ENCODE measurements at regions not wholly inside any gene's neighbourhood (a gene's known extent, or its start where the extent isn't known, plus 50 kb on each side); places are given as distances from the start of the nearest gene placed in this dataset.

DNA sequence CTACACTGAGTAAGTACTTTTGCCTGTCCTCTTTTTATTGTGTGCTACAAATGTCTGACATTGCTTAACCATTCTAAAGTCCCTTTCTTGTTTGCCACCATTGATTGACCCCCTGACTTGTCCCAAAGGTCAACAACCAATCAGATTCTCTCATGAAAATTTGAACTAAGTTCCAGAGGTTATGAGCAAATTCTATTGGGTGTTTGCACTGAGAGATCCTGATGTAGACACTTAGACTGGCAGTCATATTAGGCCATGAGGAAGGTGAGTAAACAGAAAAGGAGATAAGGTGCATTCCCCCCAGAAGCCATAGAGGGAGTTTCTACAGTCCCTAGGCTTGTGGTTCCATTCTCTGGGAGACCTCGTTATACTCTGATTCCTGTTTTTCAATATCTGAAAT is 101.3 kb upstream of the E2F8 start:
- TF ChIP-seq, protein P1, sequence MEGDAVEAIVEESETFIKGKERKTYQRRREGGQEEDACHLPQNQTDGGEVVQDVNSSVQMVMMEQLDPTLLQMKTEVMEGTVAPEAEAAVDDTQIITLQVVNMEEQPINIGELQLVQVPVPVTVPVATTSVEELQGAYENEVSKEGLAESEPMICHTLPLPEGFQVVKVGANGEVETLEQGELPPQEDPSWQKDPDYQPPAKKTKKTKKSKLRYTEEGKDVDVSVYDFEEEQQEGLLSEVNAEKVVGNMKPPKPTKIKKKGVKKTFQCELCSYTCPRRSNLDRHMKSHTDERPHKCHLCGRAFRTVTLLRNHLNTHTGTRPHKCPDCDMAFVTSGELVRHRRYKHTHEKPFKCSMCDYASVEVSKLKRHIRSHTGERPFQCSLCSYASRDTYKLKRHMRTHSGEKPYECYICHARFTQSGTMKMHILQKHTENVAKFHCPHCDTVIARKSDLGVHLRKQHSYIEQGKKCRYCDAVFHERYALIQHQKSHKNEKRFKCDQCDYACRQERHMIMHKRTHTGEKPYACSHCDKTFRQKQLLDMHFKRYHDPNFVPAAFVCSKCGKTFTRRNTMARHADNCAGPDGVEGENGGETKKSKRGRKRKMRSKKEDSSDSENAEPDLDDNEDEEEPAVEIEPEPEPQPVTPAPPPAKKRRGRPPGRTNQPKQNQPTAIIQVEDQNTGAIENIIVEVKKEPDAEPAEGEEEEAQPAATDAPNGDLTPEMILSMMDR (IDR thresholded peaks at IDR 0.05; ENCODE audit: low read depth, low read length): no peak
- TF ChIP-seq EZH2phosphoT487 (IDR thresholded peaks at IDR 0.05; ENCODE audit: low read depth): no peak
- H3K79me2 ChIP-seq (ENCODE audit: low read length): no peaks in the 10 kb centered on the region
- H3K9me3 ChIP-seq (ENCODE audit: insufficient read depth, low read length): no peaks in the 10 kb centered on the region
- no peak overlapping the region for H3K9ac ChIP-seq (ENCODE audit: low read length)
- H3K36me3 ChIP-seq (replicated peaks; ENCODE audit: low read depth, low read length): no peaks in the 10 kb centered on the region
- no peak overlapping the region for H3K27ac ChIP-seq (ENCODE audit: low read length)
- no peak overlapping the region for H3K4me3 ChIP-seq (ENCODE audit: low read length)
- peaks cover 45% of the 10 kb centered on the region for H3K27me3 ChIP-seq (ENCODE audit: low read depth, low read length)
- H3K4me1 ChIP-seq (ENCODE audit: low read length): no peaks in the 10 kb centered on the region
- no peaks in the 10 kb centered on the region for H4K20me1 ChIP-seq (ENCODE audit: insufficient read depth, low read length)
- H3K4me2 ChIP-seq (ENCODE audit: low read length): no peak overlapping the region
- no peak overlapping the region for H2AFZ ChIP-seq (ENCODE audit: low read depth, low read length)

DNA sequence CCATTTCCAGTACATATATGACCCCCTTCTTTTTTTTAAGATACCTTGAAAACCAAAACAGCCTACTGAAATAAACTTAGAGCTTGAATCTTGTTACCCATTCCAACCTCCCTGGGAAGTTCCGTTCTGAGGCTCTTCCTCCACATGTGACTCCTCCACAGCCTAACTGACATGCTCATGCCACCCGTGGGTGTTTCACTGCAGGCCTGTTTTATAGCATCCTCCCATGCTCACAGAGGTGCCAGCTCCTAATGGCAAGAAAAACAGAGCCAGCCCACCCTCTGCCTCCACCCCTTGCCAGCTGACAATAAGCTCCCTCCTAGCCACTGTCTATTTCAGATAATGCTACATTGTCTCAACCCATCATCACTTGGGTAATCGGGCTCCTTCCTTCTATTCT is 97.6 kb upstream of the E2F8 start:
- no peaks in the 10 kb centered on the region for H3K4me1 ChIP-seq (ENCODE audit: low read length)
- no peak overlapping the region for H3K9ac ChIP-seq (ENCODE audit: low read length)
- H3K79me2 ChIP-seq (ENCODE audit: low read length): no peaks in the 10 kb centered on the region
- TF ChIP-seq, protein P1 (IDR thresholded peaks at IDR 0.05; ENCODE audit: low read depth, low read length): no peak
- no peak for TF ChIP-seq EZH2phosphoT487 (IDR thresholded peaks at IDR 0.05; ENCODE audit: low read depth)
- no peaks in the 10 kb centered on the region for H3K36me3 ChIP-seq (replicated peaks; ENCODE audit: low read depth, low read length)
- no peak overlapping the region for H3K27ac ChIP-seq (ENCODE audit: low read length)
- no peak overlapping the region for H2AFZ ChIP-seq (ENCODE audit: low read depth, low read length)
- no peak overlapping the region for H3K4me3 ChIP-seq (ENCODE audit: low read length)
- no peaks in the 10 kb centered on the region for H4K20me1 ChIP-seq (ENCODE audit: insufficient read depth, low read length)
- H3K9me3 ChIP-seq (ENCODE audit: insufficient read depth, low read length): no peaks in the 10 kb centered on the region
- H3K4me2 ChIP-seq (ENCODE audit: low read length): no peak overlapping the region
- peaks cover 55% of the 10 kb centered on the region for H3K27me3 ChIP-seq (ENCODE audit: low read depth, low read length)

DNA sequence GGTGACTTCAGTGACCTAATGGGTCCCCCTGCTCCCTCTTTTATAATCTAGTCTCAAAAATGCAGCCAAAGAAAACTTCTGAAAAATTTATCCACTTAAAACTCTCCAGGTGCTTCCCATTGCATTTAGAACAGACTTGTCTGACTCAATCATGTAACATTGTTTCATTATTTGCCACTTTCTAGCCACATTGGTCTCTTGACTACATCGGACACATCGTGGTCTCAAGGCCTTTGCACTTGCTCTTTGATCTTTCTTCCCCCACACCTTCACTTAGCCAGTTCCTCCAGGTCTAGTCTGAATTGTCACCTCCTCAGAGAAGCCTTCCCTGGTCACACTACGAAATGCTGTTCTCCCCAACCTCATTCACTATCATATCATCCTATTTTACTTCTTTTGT is 97.0 kb upstream of the E2F8 start:
- Histone ChIP-seq H3K9me3 (ENCODE audit: insufficient read depth, low read length) (no peaks in the 10 kb centered on the region), H3K4me2 (ENCODE audit: low read length) (no peak overlapping the region), H4K20me1 (ENCODE audit: insufficient read depth, low read length) (no peaks in the 10 kb centered on the region), H3K9ac (ENCODE audit: low read length) (no peak overlapping the region), H3K4me3 (ENCODE audit: low read length) (no peak overlapping the region), H3K27ac (ENCODE audit: low read length) (no peak overlapping the region), H3K4me1 (ENCODE audit: low read length) (no peaks in the 10 kb centered on the region), H2AFZ (ENCODE audit: low read depth, low read length) (no peak overlapping the region), H3K79me2 (ENCODE audit: low read length) (no peaks in the 10 kb centered on the region), H3K27me3 (ENCODE audit: low read depth, low read length) (peaks cover 56% of the 10 kb centered on the region), H3K36me3 (replicated peaks; ENCODE audit: low read depth, low read length) (no peaks in the 10 kb centered on the region)
- TF ChIP-seq, protein P1 (IDR thresholded peaks at IDR 0.05; ENCODE audit: low read depth, low read length): no peak
- TF ChIP-seq EZH2phosphoT487 (IDR thresholded peaks at IDR 0.05; ENCODE audit: low read depth): no peak

DNA sequence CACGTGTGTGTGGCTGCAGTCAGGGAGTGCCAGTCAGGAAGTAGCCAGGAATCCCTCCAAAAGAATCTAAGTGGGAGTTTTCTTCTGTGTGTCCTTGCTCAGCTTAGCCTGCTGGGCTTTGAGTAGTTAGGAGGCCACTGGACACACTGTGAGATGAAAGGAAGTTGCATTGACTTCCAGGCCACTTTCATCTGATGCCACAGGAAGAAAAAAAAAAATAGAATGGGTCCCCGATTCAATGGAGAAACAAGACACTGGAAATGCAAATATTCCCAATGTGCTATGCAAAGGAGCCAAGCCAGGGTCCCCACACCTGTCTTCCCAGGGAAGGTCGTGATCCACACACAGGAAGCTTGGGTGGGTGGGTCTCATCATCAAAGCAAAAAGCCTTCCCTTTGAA is 95.6 kb upstream of the E2F8 start:
- Histone ChIP-seq H3K4me1 (ENCODE audit: low read length) (no peaks in the 10 kb centered on the region), H3K27me3 (ENCODE audit: low read depth, low read length) (peaks cover 55% of the 10 kb centered on the region)
- TF ChIP-seq, protein P1 (IDR thresholded peaks at IDR 0.05; ENCODE audit: low read depth, low read length): no peak
- TF ChIP-seq EZH2phosphoT487 (IDR thresholded peaks at IDR 0.05; ENCODE audit: low read depth): no peak

More for the DNA sequence above, 95.6 kb upstream of the E2F8 start:
- no peak overlapping the region for H3K9ac ChIP-seq (ENCODE audit: low read length)
- no peaks in the 10 kb centered on the region for H3K9me3 ChIP-seq (ENCODE audit: insufficient read depth, low read length)
- H2AFZ ChIP-seq (ENCODE audit: low read depth, low read length): no peak overlapping the region
- H3K79me2 ChIP-seq (ENCODE audit: low read length): no peaks in the 10 kb centered on the region
- H3K4me3 ChIP-seq (ENCODE audit: low read length): no peak overlapping the region
- no peak overlapping the region for H3K27ac ChIP-seq (ENCODE audit: low read length)
- H4K20me1 ChIP-seq (ENCODE audit: insufficient read depth, low read length): no peaks in the 10 kb centered on the region
- no peaks in the 10 kb centered on the region for H3K36me3 ChIP-seq (replicated peaks; ENCODE audit: low read depth, low read length)
- no peak overlapping the region for H3K4me2 ChIP-seq (ENCODE audit: low read length)
